T-cell (primary cell): ENCODE measurements at regions not wholly inside any gene's neighbourhood (a gene's known extent, or its start where the extent isn't known, plus 50 kb on each side); places are given as distances from the start of the nearest gene placed in this dataset.

ENCODE experiments used
- ATAC-seq, 4 experiments: fragments of 200-7000 bp in 3 of 4; fragments of 150-1000 bp in 1 of 4; cut with Tn5 transposase; replicated peaks in 1 of 4; 1 replicate in 3 of 4; 2 replicates in 1 of 4; pipeline ENCODE4 v1.10.0; 2021; ENCODE audit warnings: moderate library complexity in 3 of 4, mild to moderate bottlenecking in 2 of 4, moderate number of reproducible peaks in 1 of 4
- CTCF ChIA-PET, 2 donors: fragments of 300-600 bp; sonication (Branson Sonifier 250); formaldehyde crosslinking; loops; one replicate each; lab custom pipeline; 2022; ENCODE audit warnings: antibody characterized with exemption in 2 of 2; lab: Charles Lee
- POLR2A ChIA-PET, 2 donors: fragments of 300-600 bp; sonication (Branson Sonifier 250); formaldehyde crosslinking; loops; one replicate each; lab custom pipeline; 2022; ENCODE audit warnings: antibody characterized with exemption in 2 of 2; lab: Charles Lee
- DNase-seq, 35 experiments: peaks; one replicate each; pipeline versions ENCODE4 v3.0.0 to v3.0.0-alpha.2; 2013 to 2023
- H3K27ac ChIP-seq: one replicate; pipeline ENCODE4 v1.5.1; 2013; ENCODE audit warnings: low read length
- H3K27me3 ChIP-seq, 2 experiments: replicated peaks in 1 of 2; 1 replicate in 1 of 2; 2 replicates in 1 of 2; pipeline versions ENCODE4 v1.6.1 to v1.7.0; 2013; ENCODE audit warnings: low read length in 1 of 2, mixed read lengths in 1 of 2; ENCODE audit not compliant: control insufficient read depth in 2 of 2, insufficient read depth in 2 of 2; ENCODE audit errors: extremely low read depth in 1 of 2
- H3K36me3 ChIP-seq, 2 donors: 1 replicate in 1 of 2; 2 replicates in 1 of 2; pipeline versions ENCODE4 v1.6.1 to v1.7.0; 2013; ENCODE audit warnings: low read length in 1 of 2; ENCODE audit not compliant: control insufficient read depth in 2 of 2, insufficient read depth in 1 of 2; ENCODE audit errors: extremely low read depth in 1 of 2
- H3K4me1 ChIP-seq, 2 experiments: 1 replicate in 1 of 2; 2 replicates in 1 of 2; pipeline versions ENCODE4 v1.6.1 to v1.7.0; 2013; ENCODE audit warnings: low read length in 2 of 2, mixed read lengths in 1 of 2; ENCODE audit not compliant: insufficient read depth in 2 of 2, control insufficient read depth in 1 of 2; ENCODE audit errors: extremely low read depth in 1 of 2
- H3K4me3 ChIP-seq, 2 donors: 1 replicate in 1 of 2; 2 replicates in 1 of 2; pipeline versions ENCODE4 v1.5.1 to v1.7.0; 2013; ENCODE audit warnings: mild to moderate bottlenecking in 2 of 2, low read length in 1 of 2, moderate library complexity in 1 of 2; ENCODE audit not compliant: control insufficient read depth in 1 of 2; ENCODE audit errors: extremely low read depth in 1 of 2
- H3K9me3 ChIP-seq: 2 replicates; pipeline ENCODE4 v1.7.0; 2013
- H3K27ac Mint-ChIP-seq, 2 donors: one replicate each; pipeline ENCODE4 v1.8.0; 2020 to 2021; ENCODE audit warnings: mild to moderate bottlenecking in 2 of 2, mixed read lengths in 2 of 2
- H3K27me3 Mint-ChIP-seq, 2 donors: one replicate each; pipeline ENCODE4 v1.8.0; 2021 to 2022; ENCODE audit warnings: mixed read lengths in 2 of 2
- H3K36me3 Mint-ChIP-seq: one replicate; pipeline ENCODE4 v1.8.0; 2021; ENCODE audit warnings: mixed read lengths
- H3K4me1 Mint-ChIP-seq, 3 donors: one replicate each; pipeline ENCODE4 v1.8.0; 2020 to 2022; ENCODE audit warnings: mixed read lengths in 3 of 3, mild to moderate bottlenecking in 1 of 3
- H3K4me3 Mint-ChIP-seq, 3 donors: one replicate each; pipeline ENCODE4 v1.8.0; 2020 to 2022; ENCODE audit warnings: mild to moderate bottlenecking in 3 of 3, mixed read lengths in 3 of 3, moderate library complexity in 3 of 3
- H3K9me3 Mint-ChIP-seq, 3 donors: one replicate each; pipeline ENCODE4 v1.8.0; 2020 to 2022; ENCODE audit warnings: mixed read lengths in 3 of 3
- WGBS: methylation state at CpG from one replicate; pipeline ENCODE4 v1.1.5; 2013; ENCODE audit warnings: missing lambda C conversion rate; ENCODE audit not compliant: insufficient coverage; 5-methylcytosine and 5-hydroxymethylcytosine counted together

- H3K9me3 ChIP-seq, result no peaks in the 10 kb centered on the region
- Mint-ChIP-seq H3K36me3 (no peaks in the 10 kb centered on the region), H3K27me3 (peaks cover 0 to 3% of the 10 kb centered on the region in 2 donors), H3K4me3 (no peak overlapping the region), H3K9me3 (no peaks in the 10 kb centered on the region), H3K27ac (no peak overlapping the region), H3K4me1 (peaks cover 4 to 7% (median 4%) of the 10 kb centered on the region in 3 donors)
- no peak overlapping the region for H3K4me3 ChIP-seq
- ATAC-seq, result no peak
- POLR2A ChIA-PET, result interaction anchor here in 1 of 2 donors (0.6 to 0.7 kb wide), 2 partner anchors 95 to 161 kb away, joined by 3 read pairs; no protein-coding TSS in a partner anchor
- peaks cover 0 to 7% of the 10 kb centered on the region in 2 experiments for H3K4me1 ChIP-seq
- WGBS, result 56% methylated on average over 6 of the region's 9 CpGs
- H3K36me3 ChIP-seq, result no peaks in the 10 kb centered on the region
- peaks cover 0 to 3% of the 10 kb centered on the region in 2 experiments for H3K27me3 ChIP-seq
- no peak overlapping the region for H3K27ac ChIP-seq
- DNase-seq, result no peak
- CTCF ChIA-PET, result interaction anchor here (0.6 to 0.7 kb wide), 2 partner anchors 62 to 1970 kb away, joined by 3 to 5 read pairs; no protein-coding TSS in a partner anchor
Measured at GRCh38 chr2:65554765-65555591, 122.6 kb upstream of the SPRED2 start.

GRCh38 chr2:65553504-65554074, 121.2 kb upstream of the SPRED2 start:
- H3K4me1 ChIP-seq, result peaks cover 0 to 7% of the 10 kb centered on the region in 2 experiments
- H3K27ac ChIP-seq, result no peak overlapping the region
- H3K27ac Mint-ChIP-seq, result no peak overlapping the region
- CTCF ChIA-PET, result interaction anchor here in 1 of 2 donors (0.6 kb wide), 1 partner anchor 43 kb away, joined by 4 read pairs; no protein-coding TSS in a partner anchor
- H3K9me3 ChIP-seq, result no peaks in the 10 kb centered on the region
- H3K4me3 ChIP-seq, result no peak overlapping the region
- H3K36me3 ChIP-seq, result no peaks in the 10 kb centered on the region
- ATAC-seq, result no peak
- H3K4me1 Mint-ChIP-seq, result peaks cover 4 to 7% (median 4%) of the 10 kb centered on the region in 3 donors
- peaks cover 0 to 3% of the 10 kb centered on the region in 2 donors for H3K27me3 Mint-ChIP-seq
- no peak overlapping the region for H3K4me3 Mint-ChIP-seq
- DNase-seq, result no peak
- WGBS, result 50% methylated on average over 2 of the region's 10 CpGs
- no peaks in the 10 kb centered on the region for H3K36me3 Mint-ChIP-seq
- POLR2A ChIA-PET, result no interaction called here
- no peaks in the 10 kb centered on the region for H3K9me3 Mint-ChIP-seq
- H3K27me3 ChIP-seq, result peaks cover 0 to 3% of the 10 kb centered on the region in 2 experiments

- Histone ChIP-seq H3K4me1 (peaks cover 0 to 7% of the 10 kb centered on the region in 2 experiments), H3K27me3 (peaks cover 0 to 3% of the 10 kb centered on the region in 2 experiments), H3K27ac (no peak overlapping the region), H3K36me3 (no peaks in the 10 kb centered on the region), H3K9me3 (no peaks in the 10 kb centered on the region), H3K4me3 (no peak overlapping the region)
- Mint-ChIP-seq H3K27ac (no peak overlapping the region), H3K9me3 (no peaks in the 10 kb centered on the region), H3K36me3 (no peaks in the 10 kb centered on the region), H3K27me3 (peaks cover 0 to 3% of the 10 kb centered on the region in 2 donors), H3K4me3 (no peak overlapping the region), H3K4me1 (peaks cover 4 to 7% (median 4%) of the 10 kb centered on the region in 3 donors)
- WGBS, result 87% methylated on average over 7 of the region's 7 CpGs
- CTCF ChIA-PET, result no interaction called here
- DNase-seq, result no peak
- POLR2A ChIA-PET, result no interaction called here
- ATAC-seq, result no peak
Measured at GRCh38 chr2:65551528-65551927, 119.1 kb upstream of the SPRED2 start.

- H3K36me3 ChIP-seq, result no peaks in the 10 kb centered on the region
- peaks cover 0 to 7% of the 10 kb centered on the region in 2 experiments for H3K4me1 ChIP-seq
- no peak overlapping the region for H3K27ac Mint-ChIP-seq
- CTCF ChIA-PET, result interaction anchor here (0.7 kb wide), 4 partner anchors 12 to 700 kb away, joined by 3 to 5 read pairs (median 4); no protein-coding TSS in a partner anchor
- ATAC-seq (no peak), DNase-seq (no peak)
- H3K9me3 Mint-ChIP-seq, result no peaks in the 10 kb centered on the region
- no peak overlapping the region for H3K4me3 Mint-ChIP-seq
- peaks cover 0 to 3% of the 10 kb centered on the region in 2 donors for H3K27me3 Mint-ChIP-seq
- no peaks in the 10 kb centered on the region for H3K36me3 Mint-ChIP-seq
- no peak overlapping the region for H3K4me3 ChIP-seq
- no peaks in the 10 kb centered on the region for H3K9me3 ChIP-seq
- WGBS, result 78% methylated on average over 5 of the region's 7 CpGs
- peaks cover 4 to 7% (median 4%) of the 10 kb centered on the region in 3 donors for H3K4me1 Mint-ChIP-seq
- POLR2A ChIA-PET, result no interaction called here
- peaks cover 0 to 3% of the 10 kb centered on the region in 2 experiments for H3K27me3 ChIP-seq
- H3K27ac ChIP-seq, result no peak overlapping the region
Measured at GRCh38 chr2:65550246-65550645, 117.8 kb upstream of the SPRED2 start.

- POLR2A ChIA-PET, result no interaction called here
- peaks cover 4 to 7% (median 4%) of the 10 kb centered on the region in 3 donors for H3K4me1 Mint-ChIP-seq
- ATAC-seq, result no peak
- no peak overlapping the region for H3K27ac Mint-ChIP-seq
- WGBS, result 64% methylated on average over 2 of the region's 4 CpGs
- Histone ChIP-seq H3K36me3 (no peaks in the 10 kb centered on the region), H3K4me3 (no peak overlapping the region), H3K4me1 (peaks cover 0 to 7% of the 10 kb centered on the region in 2 experiments), H3K27me3 (no peaks in the 10 kb centered on the region), H3K9me3 (no peaks in the 10 kb centered on the region), H3K27ac (no peak overlapping the region)
- no peaks in the 10 kb centered on the region for H3K9me3 Mint-ChIP-seq
- H3K36me3 Mint-ChIP-seq, result no peaks in the 10 kb centered on the region
- no peak for DNase-seq
- CTCF ChIA-PET, result no interaction called here
- H3K4me3 Mint-ChIP-seq, result no peak overlapping the region
- H3K27me3 Mint-ChIP-seq, result peaks cover 0 to 3% of the 10 kb centered on the region in 2 donors
Measured at GRCh38 chr2:65549631-65550030, 117.2 kb upstream of the SPRED2 start.

- H3K4me3 Mint-ChIP-seq, result no peak overlapping the region
- H3K27me3 Mint-ChIP-seq, result peaks cover 0 to 3% of the 10 kb centered on the region in 2 donors
- CTCF ChIA-PET, result no interaction called here
- no peaks in the 10 kb centered on the region for H3K36me3 Mint-ChIP-seq
- POLR2A ChIA-PET, result no interaction called here
- H3K4me3 ChIP-seq, result no peak overlapping the region
- H3K27ac ChIP-seq, result no peak overlapping the region
- H3K9me3 Mint-ChIP-seq, result no peaks in the 10 kb centered on the region
- ATAC-seq (no peak), DNase-seq (no peak)
- H3K36me3 ChIP-seq, result no peaks in the 10 kb centered on the region
- H3K4me1 ChIP-seq, result peaks cover 0 to 7% of the 10 kb centered on the region in 2 experiments
- WGBS, result 61% methylated on average over 2 of the region's 3 CpGs
- no peak overlapping the region for H3K27ac Mint-ChIP-seq
- H3K27me3 ChIP-seq, result no peaks in the 10 kb centered on the region
- H3K9me3 ChIP-seq, result no peaks in the 10 kb centered on the region
- H3K4me1 Mint-ChIP-seq, result peaks cover 4 to 7% (median 4%) of the 10 kb centered on the region in 3 donors
Measured at GRCh38 chr2:65549257-65549627, 116.8 kb upstream of the SPRED2 start.
